ENCODE measurements at regions not wholly inside any gene's neighbourhood (a gene's known extent, or its start where the extent isn't known, plus 50 kb on each side); places are given as distances from the start of the nearest gene placed in this dataset.
"Not testable (repeated sequence)": the region's sequence is repeated elsewhere in the genome, so short reads cannot be mapped to it uniquely, and the experiment has no call there.

- DNase-seq: peak; percentile 57 to 65
Observed at GRCh38 chr5:9787861-9788600, 157.9 kb upstream of the TAS2R1 start.

DNA sequence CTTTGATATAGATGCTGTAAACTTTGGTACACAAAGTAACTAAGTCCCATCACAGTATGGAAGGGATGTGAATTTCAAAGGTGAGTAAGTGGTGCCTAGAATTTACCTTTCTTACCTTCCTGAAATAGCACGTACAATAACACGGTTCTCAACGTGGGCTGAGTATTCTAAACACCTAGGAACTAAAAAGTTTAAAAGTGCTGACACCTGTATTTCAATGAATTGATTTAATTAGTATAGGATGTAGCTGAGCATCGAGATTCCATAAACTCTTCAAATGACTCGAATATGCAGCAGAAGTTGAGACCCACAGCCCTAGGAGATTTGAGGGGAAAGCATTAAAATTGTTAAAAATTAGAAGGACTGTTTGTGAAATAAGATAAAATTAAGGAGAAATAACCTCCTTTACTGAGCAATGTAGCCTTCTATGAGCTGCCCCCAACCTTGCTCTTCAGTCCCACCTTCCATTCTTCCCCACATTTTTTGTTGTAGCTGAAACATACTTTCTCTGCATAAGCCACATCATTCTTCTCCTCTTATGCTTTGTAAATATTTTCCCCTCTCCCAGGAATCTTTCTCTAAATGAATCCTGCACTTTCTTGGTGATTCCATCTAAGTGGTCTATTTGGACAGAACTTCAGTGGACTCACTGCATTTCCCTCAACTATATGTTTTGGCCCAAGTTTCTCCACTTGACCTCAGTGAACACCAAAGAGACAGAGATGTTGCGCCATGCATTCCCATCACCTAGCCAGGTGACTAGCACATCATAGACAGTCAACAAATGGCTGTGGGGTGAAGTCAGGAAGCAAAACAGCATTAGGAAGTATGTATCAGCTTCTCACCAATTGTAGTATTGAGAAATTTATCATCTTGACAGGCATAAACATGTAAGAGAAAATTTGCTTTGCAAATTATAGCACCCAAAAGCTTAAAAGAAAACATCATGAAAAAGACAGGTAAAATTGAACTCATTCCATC lies 156.5 kb upstream of the TAS2R1 start:
- DNase-seq: no peak

DNA sequence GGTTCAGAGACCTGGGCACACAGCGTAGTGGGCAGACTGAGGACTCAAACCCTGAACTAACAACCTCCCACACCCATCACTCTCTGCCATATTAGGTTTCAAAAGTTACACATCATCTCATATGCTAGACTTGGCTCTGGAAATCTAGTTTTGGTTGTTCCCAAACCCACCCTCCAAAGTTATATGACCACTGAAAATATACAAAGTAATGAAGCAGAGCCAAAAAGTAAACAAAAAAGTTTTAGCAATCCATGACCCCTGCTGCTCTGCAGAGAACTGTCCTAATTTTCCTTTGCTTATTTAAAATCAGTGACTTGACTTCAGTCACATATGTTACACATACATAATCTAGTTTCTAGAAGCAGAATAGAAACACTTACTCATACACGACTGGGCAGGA lies 155.6 kb upstream of the TAS2R1 start:
- DNase-seq: peak in 1 of 2 donors; percentile 37

DNA sequence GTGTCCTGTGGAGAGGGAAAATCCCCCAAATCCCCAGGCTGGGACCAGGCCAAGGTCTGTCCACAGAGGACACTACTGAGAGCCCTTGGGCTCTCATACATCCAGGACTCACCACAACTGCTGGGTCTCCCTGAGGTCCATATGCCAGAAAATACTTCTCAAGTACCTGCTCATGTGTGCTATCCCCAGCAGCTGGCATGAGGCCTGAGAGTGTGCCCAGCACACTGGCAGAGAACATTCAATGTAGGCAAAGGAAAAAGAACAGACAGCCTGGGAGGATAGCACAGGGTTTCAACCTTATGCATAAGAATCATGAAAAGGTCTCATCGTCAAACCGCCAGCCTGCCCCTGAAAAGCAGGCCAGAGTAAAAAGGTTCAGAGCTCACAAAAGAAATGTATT lies 154.1 kb upstream of the TAS2R1 start:
- no peak for DNase-seq

DNA sequence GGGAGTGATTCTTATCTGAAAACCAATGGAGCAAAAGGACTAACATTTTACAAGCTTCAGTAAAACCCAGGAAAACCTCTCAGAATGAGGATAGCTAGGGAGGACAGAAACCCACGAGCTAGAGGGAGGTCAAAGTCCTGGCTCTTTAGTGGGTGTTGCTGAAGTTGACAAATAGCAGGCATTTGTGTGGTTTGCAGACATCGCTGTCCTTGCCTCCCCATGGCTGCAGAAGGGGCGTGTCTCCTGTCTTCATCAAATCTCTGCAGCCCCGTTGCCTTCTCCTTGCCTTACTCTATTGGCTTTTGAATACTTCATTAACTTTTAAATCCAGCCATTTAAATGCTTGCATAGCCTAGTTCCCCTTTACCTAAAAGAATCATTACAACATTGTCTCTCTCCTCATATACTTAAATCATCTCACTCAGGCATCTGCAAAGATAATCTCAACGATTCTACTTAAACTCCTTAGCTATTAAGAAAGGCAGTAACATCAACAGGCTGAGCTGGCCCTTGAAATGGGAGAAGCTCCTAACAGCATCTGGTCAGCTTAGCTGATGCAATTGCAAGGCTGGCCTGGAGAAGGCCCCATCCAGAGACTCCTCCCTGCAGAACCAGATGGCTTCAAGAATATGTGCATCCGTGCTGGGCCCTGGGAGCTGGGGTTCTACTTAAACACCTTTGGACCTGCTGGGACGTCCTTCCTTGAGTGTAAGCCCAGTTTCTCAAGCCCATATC lies 152.8 kb upstream of the TAS2R1 start:
- DNase-seq: no peak

- no peak for DNase-seq
Observed at GRCh38 chr5:9781890-9782289, 151.7 kb upstream of the TAS2R1 start.

DNA sequence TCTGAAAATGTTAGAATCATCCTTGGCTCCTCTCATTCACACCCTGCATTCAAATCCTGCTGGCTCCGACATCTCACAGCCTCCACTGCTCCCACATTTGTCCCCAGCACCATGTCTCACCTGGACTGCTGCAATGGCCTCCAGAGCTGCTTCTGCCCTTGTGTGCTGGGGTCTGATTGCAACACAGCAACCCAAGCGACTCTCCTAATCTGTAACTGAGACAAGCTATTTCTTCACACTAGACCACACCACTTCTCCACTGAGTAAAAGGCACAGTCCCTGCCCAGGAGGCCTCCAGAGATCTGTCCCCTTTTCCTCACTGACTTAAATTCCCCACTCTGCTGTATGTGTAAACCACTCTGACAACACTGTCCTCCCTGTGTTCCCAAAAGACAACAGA lies 151.1 kb upstream of the TAS2R1 start:
- DNase-seq: no peak

GRCh38 chr5:9780501-9780900 lies 150.3 kb upstream of the TAS2R1 start:
- DNase-seq: no peak

- DNase-seq: no peak
Observed at GRCh38 chr5:9776525-9776924, 146.4 kb upstream of the TAS2R1 start.

DNA sequence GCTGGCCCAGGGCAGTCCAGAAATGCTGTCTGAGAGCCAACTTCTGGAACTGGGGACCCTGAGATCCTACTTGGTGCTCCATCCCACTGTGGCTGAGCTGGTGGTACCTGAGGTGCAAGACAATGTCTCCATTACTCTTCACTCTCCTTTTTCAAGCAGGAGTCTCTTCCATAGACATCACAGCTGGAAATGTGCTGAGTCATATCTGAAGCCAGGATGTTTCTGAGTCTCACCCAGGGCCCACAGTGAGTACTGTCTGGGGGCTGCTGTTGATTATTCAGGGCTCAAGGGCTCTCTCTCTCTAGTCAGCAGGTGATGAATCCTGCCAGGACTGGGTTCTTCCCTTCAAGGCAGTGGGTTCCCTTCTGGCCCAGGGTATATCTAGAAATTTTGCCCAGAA lies 145.2 kb upstream of the TAS2R1 start:
- DNase-seq: no peak

DNA sequence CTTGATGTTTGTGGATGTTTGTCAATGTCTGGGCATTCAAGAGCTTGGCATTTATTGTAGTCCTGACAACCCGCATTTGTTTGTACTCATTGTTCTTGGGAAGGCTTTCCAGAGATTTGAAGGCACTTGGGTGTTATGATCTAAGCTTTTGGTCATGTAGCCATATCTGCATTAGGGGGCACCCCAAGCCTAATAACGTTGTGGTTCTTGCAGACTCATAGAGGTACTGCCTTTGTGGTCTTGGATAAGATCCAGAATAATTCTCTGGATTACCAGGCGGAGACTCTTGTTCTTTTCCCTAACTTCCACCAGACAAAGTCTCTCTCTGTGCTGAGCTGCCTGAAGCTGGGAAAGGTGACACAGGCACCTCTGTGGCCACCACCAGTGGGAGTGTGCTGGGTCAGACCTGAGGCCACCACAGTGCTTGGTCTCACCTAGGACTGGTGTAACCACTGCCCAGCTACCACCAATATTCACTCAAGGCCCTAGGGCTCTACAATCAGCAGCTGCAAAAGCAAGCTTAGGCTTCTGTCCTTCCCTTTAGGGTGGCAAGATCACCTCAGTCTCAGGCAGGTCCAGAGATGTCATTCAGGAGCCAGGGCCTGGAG lies 144.4 kb upstream of the TAS2R1 start:
- DNase-seq: no peak

DNA sequence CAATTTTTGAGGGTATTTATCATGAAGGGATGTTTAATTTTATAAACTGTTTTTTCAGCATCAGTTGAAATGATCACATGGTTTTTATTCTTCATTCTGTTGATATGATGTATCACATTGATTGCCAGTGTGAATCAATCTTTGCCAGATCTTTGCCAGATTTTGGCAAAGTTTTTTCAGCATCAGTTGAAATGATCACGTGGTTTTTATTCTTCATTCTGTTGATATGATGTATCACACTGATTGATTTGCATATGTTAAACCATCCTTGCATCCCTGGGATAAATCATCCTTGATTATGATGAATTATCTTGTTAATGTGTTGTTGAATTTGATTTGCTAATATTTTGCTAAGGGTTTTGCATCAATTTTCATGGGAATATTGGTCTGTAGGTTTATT lies 140.9 kb upstream of the TAS2R1 start:
- no peak for DNase-seq

GRCh38 chr5:9766581-9766980 lies 136.4 kb upstream of the TAS2R1 start:
- DNase-seq: no peak

DNA sequence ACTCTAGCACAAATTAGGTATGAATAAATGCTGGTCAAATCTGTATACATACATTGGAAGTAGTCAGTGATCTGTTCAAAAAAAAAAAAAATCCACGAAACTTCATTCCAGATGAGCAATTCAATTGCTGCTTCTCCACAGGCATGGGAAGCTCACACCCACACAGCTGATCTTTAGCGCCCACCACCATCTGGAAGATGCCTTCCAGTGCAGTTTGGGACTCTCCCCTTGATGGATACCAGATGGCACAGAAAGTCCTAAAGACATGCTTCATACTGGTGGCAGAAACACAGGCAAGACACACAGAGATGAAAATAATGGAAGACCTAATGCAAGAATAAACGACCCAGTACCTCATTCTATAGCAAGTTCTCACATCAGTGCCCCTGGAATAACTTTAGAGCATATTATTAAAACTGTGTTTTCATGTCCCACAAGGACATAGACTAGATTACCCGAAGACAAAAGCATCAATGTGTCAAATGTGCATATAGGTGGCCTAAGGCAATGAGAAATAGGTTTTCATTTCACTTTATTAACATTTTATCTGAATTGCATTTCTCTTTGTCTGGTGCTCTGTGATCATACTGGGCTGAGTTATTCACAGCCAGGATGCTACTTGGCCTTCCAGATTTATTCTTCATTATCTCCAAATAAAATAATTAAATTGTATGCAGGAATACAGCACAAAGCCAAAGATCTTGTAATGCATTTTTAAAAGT lies 135.4 kb upstream of the TAS2R1 start:
- DNase-seq: no peak

DNA sequence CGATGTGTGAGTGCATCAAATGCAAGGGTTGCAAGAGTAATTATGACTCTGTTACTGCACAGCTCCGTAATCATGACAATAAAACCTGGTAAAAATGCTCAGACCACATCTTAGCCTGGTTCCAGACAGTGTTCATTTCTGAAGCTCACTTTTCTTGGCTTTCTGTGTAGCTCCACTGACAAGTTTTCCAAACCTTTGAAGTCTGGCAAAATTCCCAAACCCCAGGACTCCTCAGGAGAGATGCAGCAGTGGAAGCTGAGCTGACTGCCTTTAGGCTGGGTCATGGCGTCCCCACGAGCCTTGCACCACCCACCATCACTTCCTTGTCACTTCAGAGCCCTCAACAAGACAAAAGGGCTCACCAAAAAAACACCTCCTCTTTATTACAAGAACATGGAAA lies 131.6 kb upstream of the TAS2R1 start:
- no peak for DNase-seq

GRCh38 chr5:9752670-9753069 lies 122.5 kb upstream of the TAS2R1 start:
- not testable (repeated sequence) for DNase-seq

DNA sequence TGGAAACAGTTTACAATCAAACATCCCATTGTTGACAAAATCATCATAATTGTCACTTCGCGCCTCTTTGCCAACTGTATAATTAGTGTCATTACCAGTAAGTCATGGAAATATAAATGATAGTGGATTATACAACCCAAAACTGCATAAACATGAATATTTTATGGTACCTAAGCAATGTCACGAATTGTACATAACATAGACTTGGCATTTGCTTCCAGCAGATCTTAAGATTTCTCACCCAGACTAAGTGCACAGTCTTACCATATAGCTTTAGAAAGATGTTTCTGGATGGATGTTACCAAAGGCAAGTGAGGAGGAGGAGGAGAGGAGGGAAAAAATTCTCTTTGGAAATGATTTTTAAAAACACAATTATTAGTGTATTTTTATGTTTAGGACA lies 113.4 kb upstream of the TAS2R1 start:
- no peak for DNase-seq

DNA sequence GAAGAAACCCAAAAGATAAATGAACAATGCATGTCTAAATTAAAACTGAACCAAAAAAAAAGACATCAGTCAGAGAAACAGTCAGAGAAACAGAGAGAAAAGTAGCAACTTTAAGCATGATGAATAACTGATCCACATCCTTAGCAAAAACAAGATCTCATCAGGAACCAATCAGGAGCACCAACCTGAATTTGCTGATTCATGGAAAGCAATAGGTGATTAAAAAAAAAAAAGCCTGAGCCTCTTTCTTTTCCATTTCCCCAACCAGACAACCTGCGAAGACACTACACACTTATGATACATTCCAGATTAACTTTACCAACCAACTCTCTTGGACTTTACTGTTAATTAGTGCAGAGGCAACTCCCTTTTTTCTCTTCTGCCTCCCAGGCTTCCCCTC lies 112.7 kb upstream of the TAS2R1 start:
- DNase-seq: no peak

DNA sequence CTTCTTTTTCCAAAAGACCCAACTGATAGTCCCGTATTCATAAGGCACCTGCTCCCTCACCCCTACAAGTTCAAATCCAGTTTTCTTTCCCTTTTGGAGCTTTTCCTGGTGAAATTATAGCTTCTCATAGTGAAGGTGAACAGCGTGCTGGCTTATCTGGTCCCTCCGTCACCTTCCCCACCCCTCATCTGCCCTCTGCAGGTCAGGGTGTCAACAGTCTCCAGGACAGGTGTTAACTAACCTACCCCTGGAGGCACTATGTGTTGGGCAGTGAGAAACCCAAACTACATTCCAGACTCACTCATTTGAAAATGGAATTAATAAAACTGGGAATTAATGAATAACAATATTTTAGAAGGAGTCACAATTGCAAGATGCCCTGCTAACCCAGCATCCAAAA lies 109.0 kb upstream of the TAS2R1 start:
- no peak for DNase-seq

GRCh38 chr5:9737265-9737664 lies 107.1 kb upstream of the TAS2R1 start:
- no peak for DNase-seq

- no peak for DNase-seq
Observed at GRCh38 chr5:9733486-9733885, 103.3 kb upstream of the TAS2R1 start.

Measured in right lung (tissue), 2 donors.